SK-N-SH treated with all-trans-retinoic acid at 6 μM for 48 hours (cell line): ENCODE measurements at regions not wholly inside any gene's neighbourhood (a gene's known extent, or its start where the extent isn't known, plus 50 kb on each side); places are given as distances from the start of the nearest gene placed in this dataset.

Source experiments
- ATAC-seq: fragments of 200-7000 bp; cut with Tn5 transposase; 3 replicates; pipeline ENCODE4 v1.9.1; 2020; ENCODE audit warnings: mild to moderate bottlenecking, moderate library complexity
- ARNTL ChIP-seq: fragments of 450-650 bp; formaldehyde crosslinking; IDR thresholded peaks from 2 replicates; pipeline ENCODE4 v1.5.0; 2020; ENCODE audit warnings: low read depth, mild to moderate bottlenecking, moderate library complexity, borderline replicate concordance
- BACH2 ChIP-seq: fragments of 250-450 bp; sonication (Bioruptor Pico); IDR thresholded peaks from 2 replicates; pipeline ENCODE4 v1.9.0; 2021; ENCODE audit warnings: mild to moderate bottlenecking, borderline replicate concordance
- CSRNP3 ChIP-seq: fragments of 250-450 bp; sonication (Bioruptor Pico); IDR thresholded peaks from 2 replicates; pipeline ENCODE4 v1.5.1; 2021; ENCODE audit warnings: mild to moderate bottlenecking, moderate library complexity
- ESRRG ChIP-seq: fragments of 250-450 bp; sonication (Bioruptor Pico); IDR thresholded peaks from 2 replicates; pipeline ENCODE4 v1.6.1; 2021; ENCODE audit warnings: mild to moderate bottlenecking
- GLIS3 ChIP-seq: fragments of 250-450 bp; sonication (Bioruptor Pico); IDR thresholded peaks from 2 replicates; pipeline ENCODE4 v1.5.0; 2020; ENCODE audit warnings: mild to moderate bottlenecking, moderate library complexity
- ISL1 ChIP-seq: fragments of 250-450 bp; sonication (Bioruptor Pico); IDR thresholded peaks from 2 replicates; pipeline ENCODE4 v2.1.2; 2022; ENCODE audit warnings: mild to moderate bottlenecking, moderate library complexity
- OSR1 ChIP-seq: fragments of 250-450 bp; sonication (Bioruptor Pico); IDR thresholded peaks from 2 replicates; pipeline ENCODE4 v1.8.0; 2022; ENCODE audit warnings: moderate library complexity, mild to moderate bottlenecking, inconsistent platforms
- PPARA ChIP-seq: fragments of 250-450 bp; sonication (Bioruptor Pico); IDR thresholded peaks from 2 replicates; pipeline ENCODE4 v1.5.0; 2020; ENCODE audit warnings: mild to moderate bottlenecking, borderline replicate concordance
- RARB ChIP-seq: fragments of 250-450 bp; sonication (Bioruptor Pico); IDR thresholded peaks from 2 replicates; pipeline ENCODE4 v1.8.0; 2021; ENCODE audit warnings: mild to moderate bottlenecking, moderate library complexity
- TCF4 ChIP-seq: fragments of 250-450 bp; sonication (Bioruptor Pico); IDR thresholded peaks from 2 replicates; pipeline ENCODE4 v1.8.0; 2021; ENCODE audit warnings: mild to moderate bottlenecking, moderate library complexity, borderline replicate concordance
- TOX ChIP-seq: fragments of 250-450 bp; sonication (Bioruptor Pico); IDR thresholded peaks from 2 replicates; pipeline ENCODE4 v1.8.0; 2021; ENCODE audit warnings: mild to moderate bottlenecking, moderate library complexity, borderline replicate concordance
- TSHZ2 ChIP-seq: fragments of 250-450 bp; sonication (Bioruptor Pico); IDR thresholded peaks from 2 replicates; pipeline ENCODE4 v1.5.0; 2020; ENCODE audit warnings: mild to moderate bottlenecking, moderate library complexity
- ZC3H10 ChIP-seq: fragments of 250-450 bp; sonication (Bioruptor Pico); IDR thresholded peaks from 2 replicates; pipeline ENCODE4 v1.5.1; 2021; ENCODE audit warnings: mild to moderate bottlenecking, moderate library complexity
- ZFP3 ChIP-seq: fragments of 250-450 bp; sonication (Bioruptor Pico); IDR thresholded peaks from 2 replicates; pipeline ENCODE4 v1.5.0; 2020; ENCODE audit warnings: mild to moderate bottlenecking, moderate library complexity
- ZFP30 ChIP-seq: fragments of 450-650 bp; formaldehyde crosslinking; IDR thresholded peaks from 2 replicates; pipeline ENCODE4 v1.5.0; 2022; ENCODE audit warnings: mild to moderate bottlenecking, moderate library complexity
- ZNF70 ChIP-seq: fragments of 450-650 bp; formaldehyde crosslinking; IDR thresholded peaks from 2 replicates; pipeline ENCODE4 v1.5.0; 2020; ENCODE audit warnings: mild to moderate bottlenecking, moderate library complexity
- ZNF8 ChIP-seq: fragments of 450-650 bp; formaldehyde crosslinking; IDR thresholded peaks from 2 replicates; pipeline ENCODE4 v1.5.0; 2020; ENCODE audit warnings: mild to moderate bottlenecking, moderate library complexity
- TF ChIP-seq, protein P1 (sequence below): fragments of 250-450 bp; sonication (Bioruptor Pico); IDR thresholded peaks from 2 replicates; pipeline ENCODE4 v1.8.0; 2020; ENCODE audit warnings: mild to moderate bottlenecking, moderate library complexity, borderline replicate concordance
- TF ChIP-seq, protein P2 (sequence below): fragments of 250-450 bp; sonication (Bioruptor Pico); IDR thresholded peaks from 2 replicates; pipeline ENCODE4 v1.8.0; 2021; ENCODE audit warnings: low read depth, mild to moderate bottlenecking, moderate library complexity, borderline replicate concordance
- TF ChIP-seq, protein P3 (sequence below): fragments of 250-450 bp; sonication (Bioruptor Pico); IDR thresholded peaks from 2 replicates; pipeline ENCODE4 v1.5.1; 2020; ENCODE audit warnings: low read depth, mild to moderate bottlenecking, moderate library complexity

DNA sequence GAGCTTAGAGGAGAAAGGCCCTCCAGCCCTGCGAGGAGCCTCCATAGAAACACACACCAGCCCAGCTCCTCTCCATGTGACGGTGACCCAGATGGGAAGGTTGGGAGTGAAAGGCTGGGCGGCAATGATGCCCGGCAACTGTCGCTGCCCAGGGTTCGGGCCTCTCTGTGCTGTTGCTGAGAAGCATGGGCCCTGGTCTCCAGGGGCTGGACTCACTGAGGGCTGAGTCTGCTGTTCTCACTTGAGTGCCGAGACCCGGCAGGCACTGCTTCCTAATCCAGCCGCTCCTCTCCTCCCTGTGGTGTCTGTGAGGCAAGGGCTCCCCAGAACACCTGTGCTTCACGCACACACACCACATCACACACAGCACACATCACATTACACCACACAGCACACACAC is 493.6 kb downstream of the GADD45G start:
- no peak for TF ChIP-seq ESRRG
- TF ChIP-seq, protein P1, sequence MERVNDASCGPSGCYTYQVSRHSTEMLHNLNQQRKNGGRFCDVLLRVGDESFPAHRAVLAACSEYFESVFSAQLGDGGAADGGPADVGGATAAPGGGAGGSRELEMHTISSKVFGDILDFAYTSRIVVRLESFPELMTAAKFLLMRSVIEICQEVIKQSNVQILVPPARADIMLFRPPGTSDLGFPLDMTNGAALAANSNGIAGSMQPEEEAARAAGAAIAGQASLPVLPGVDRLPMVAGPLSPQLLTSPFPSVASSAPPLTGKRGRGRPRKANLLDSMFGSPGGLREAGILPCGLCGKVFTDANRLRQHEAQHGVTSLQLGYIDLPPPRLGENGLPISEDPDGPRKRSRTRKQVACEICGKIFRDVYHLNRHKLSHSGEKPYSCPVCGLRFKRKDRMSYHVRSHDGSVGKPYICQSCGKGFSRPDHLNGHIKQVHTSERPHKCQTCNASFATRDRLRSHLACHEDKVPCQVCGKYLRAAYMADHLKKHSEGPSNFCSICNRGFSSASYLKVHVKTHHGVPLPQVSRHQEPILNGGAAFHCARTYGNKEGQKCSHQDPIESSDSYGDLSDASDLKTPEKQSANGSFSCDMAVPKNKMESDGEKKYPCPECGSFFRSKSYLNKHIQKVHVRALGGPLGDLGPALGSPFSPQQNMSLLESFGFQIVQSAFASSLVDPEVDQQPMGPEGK (CRISPR knock-in tag): no peak
- no peak for TF ChIP-seq TCF4
- no peak for TF ChIP-seq ZC3H10 (CRISPR knock-in tag)
- no peak for TF ChIP-seq ARNTL (CRISPR knock-in tag)
- TF ChIP-seq ZFP3 (CRISPR knock-in tag): no peak
- no peak for TF ChIP-seq ZNF70
- TF ChIP-seq GLIS3 (CRISPR knock-in tag): no peak
- TF ChIP-seq, protein P2, sequence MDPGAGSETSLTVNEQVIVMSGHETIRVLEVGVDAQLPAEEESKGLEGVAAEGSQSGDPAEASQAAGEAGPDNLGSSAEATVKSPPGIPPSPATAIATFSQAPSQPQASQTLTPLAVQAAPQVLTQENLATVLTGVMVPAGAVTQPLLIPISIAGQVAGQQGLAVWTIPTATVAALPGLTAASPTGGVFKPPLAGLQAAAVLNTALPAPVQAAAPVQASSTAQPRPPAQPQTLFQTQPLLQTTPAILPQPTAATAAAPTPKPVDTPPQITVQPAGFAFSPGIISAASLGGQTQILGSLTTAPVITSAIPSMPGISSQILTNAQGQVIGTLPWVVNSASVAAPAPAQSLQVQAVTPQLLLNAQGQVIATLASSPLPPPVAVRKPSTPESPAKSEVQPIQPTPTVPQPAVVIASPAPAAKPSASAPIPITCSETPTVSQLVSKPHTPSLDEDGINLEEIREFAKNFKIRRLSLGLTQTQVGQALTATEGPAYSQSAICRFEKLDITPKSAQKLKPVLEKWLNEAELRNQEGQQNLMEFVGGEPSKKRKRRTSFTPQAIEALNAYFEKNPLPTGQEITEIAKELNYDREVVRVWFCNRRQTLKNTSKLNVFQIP (CRISPR knock-in tag): no peak
- TF ChIP-seq ISL1 (CRISPR knock-in tag): no peak
- no peak for TF ChIP-seq TSHZ2
- no peak for TF ChIP-seq TOX (CRISPR knock-in tag)
- TF ChIP-seq OSR1: no peak
- TF ChIP-seq RARB (CRISPR knock-in tag): no peak
- TF ChIP-seq, protein P3, sequence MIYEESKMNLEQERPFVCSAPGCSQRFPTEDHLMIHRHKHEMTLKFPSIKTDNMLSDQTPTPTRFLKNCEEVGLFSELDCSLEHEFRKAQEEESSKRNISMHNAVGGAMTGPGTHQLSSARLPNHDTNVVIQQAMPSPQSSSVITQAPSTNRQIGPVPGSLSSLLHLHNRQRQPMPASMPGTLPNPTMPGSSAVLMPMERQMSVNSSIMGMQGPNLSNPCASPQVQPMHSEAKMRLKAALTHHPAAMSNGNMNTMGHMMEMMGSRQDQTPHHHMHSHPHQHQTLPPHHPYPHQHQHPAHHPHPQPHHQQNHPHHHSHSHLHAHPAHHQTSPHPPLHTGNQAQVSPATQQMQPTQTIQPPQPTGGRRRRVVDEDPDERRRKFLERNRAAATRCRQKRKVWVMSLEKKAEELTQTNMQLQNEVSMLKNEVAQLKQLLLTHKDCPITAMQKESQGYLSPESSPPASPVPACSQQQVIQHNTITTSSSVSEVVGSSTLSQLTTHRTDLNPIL: no peak
- TF ChIP-seq, all 23 proteins: peak for 0

DNA sequence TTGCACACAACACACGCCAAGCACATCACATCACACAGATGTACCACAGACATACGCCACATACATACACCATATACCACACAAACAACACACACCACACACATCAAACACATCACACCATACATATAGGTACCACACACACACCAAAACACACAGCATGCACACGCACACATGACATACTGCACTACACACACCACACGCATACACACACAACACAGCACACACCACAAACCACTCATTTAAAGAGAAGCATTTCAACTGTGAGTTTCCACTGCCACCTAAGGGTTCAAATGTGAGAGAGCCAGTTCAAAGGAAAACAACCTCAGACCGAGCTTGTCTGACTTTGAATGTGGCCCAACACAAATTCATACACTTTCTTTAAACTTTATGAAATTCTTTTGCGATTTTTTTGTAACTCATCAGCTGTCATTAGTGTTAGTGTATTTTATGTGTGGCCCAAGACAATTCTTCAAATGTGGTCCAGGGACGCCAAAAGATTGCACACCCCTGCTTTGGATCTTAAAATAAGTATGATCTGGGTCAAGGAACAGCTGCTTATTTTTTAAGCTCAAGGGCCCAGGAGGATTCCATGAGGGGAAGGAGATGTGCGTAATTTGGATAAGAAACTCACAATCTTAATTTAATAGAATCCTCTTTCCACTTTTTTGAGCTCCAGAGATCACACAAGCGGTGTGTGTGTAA is 494.6 kb downstream of the GADD45G start:
- TF ChIP-seq BACH2: no peak
- no peak for ATAC-seq

More for the DNA sequence above, 493.6 kb downstream of the GADD45G start:
- ATAC-seq: no peak

GRCh38 chr9:90100014-90100413 is 495.2 kb downstream of the GADD45G start:
- ATAC-seq: no peak

GRCh38 chr9:90102292-90102901 is 497.6 kb downstream of the GADD45G start:
- peak; percentile 86 for ATAC-seq
- TF ChIP-seq ZNF8 (no peak), ZC3H10 (CRISPR knock-in tag) (no peak), RARB (CRISPR knock-in tag) (no peak), TSHZ2 (no peak), OSR1 (no peak), PPARA (CRISPR knock-in tag) (no peak), ZNF70 (no peak), ISL1 (CRISPR knock-in tag) (no peak), GLIS3 (CRISPR knock-in tag) (no peak), CSRNP3 (CRISPR knock-in tag) (no peak)
- TF ChIP-seq, protein P2 (CRISPR knock-in tag): no peak
- TF ChIP-seq, protein P3: no peak

More at GRCh38 chr9:90100014-90100413, 495.2 kb downstream of the GADD45G start:
- TF ChIP-seq ZFP30 (CRISPR knock-in tag): no peak
- TF ChIP-seq ZC3H10 (CRISPR knock-in tag): no peak
- TF ChIP-seq ARNTL (CRISPR knock-in tag): no peak
